SHP77 treated with DMSO at 0.1 percent for 48 hours (cell line): ENCODE measurements at regions not wholly inside any gene's neighbourhood (a gene's known extent, or its start where the extent isn't known, plus 50 kb on each side); places are given as distances from the start of the nearest gene placed in this dataset.

Experiments
- DNase-seq: peaks from one replicate; lab custom pipeline; 2025; lab: John Stamatoyannopoulos, UW

GRCh38 chr17:33777674-33778073 lies 477.4 kb upstream of the CCL2 start:
- no peak for DNase-seq

GRCh38 chr17:33778505-33779233 lies 476.4 kb upstream of the CCL2 start:
- no peak for DNase-seq

DNA sequence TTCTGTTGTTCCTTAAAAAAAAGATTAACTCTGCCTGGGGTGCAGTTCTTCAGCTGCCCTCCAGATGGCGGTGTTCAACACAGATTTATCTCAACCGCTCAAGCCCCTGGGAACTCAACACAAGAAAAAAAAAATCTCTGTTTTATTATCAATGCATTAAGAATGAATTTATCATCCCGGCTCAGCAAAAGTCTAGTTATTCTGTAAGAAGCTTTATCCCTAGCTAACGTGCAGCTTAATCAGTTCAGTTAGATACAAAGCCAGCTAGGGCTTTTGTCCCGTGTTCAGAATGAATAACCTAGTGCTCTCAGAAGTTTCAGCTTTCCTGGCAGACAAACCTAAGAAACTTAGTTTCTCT lies 475.9 kb upstream of the CCL2 start:
- no peak for DNase-seq

DNA sequence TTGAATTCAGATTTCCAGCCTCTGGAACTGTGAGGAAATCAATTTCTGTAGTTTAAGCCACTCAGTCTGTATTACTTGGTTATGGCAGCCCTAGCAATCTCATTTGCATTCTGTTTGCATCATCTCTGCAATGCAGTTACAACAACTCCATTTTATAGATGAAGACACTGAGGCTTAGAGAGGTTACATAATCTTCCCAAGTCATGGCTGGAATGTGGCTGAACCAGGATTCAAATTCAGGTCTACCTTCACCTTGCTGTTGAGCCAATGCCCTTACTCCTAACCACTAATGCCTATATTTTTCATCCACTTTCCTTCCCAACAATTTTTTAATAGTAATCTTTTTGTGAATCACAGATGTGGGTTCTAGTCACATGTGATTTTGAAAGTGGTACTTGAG lies 469.8 kb upstream of the CCL2 start:
- no peak for DNase-seq

- DNase-seq = no peak
Observed at GRCh38 chr17:33786478-33786877, 468.6 kb upstream of the CCL2 start.

DNA sequence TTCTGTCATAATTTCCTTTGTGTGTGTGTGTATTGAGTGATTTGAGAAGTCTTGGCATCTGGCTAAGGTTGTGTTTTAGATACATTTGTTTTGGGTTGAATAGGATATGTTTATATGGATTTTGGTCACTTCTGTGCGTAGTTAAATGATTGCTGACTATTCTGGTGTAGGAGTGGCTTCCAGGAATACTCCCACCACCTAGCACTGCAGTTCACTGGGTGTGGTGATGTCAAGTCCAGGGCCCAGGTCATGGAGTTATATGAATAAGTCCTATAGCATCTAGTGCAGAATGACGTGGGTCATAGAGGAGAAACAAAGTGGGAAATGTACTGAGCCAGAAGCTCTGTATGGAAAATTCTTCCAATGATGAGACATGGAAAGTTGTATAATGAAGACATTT lies 465.4 kb upstream of the CCL2 start:
- no peak for DNase-seq

DNA sequence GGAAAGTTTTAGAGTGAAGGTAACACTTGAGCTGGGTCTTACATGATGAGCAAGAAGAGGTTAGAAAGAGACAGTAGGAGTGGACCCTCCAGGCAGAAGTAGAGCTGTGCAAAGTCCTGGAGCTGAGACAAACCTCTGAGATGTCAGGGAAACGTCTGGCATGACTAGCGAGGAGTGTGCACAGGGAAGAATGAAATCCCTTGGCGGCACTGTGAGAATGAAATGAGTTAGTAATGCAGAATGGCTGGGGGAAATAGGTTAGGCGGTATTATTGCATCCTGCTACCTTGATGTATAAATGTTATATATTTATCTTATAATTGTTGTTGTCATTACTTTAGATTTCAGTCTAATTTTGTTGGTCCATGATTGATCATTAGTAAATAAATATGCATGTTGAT lies 457.9 kb upstream of the CCL2 start:
- DNase-seq = no peak

- DNase-seq = no peak
Observed at GRCh38 chr17:33798308-33798707, 456.8 kb upstream of the CCL2 start.

DNA sequence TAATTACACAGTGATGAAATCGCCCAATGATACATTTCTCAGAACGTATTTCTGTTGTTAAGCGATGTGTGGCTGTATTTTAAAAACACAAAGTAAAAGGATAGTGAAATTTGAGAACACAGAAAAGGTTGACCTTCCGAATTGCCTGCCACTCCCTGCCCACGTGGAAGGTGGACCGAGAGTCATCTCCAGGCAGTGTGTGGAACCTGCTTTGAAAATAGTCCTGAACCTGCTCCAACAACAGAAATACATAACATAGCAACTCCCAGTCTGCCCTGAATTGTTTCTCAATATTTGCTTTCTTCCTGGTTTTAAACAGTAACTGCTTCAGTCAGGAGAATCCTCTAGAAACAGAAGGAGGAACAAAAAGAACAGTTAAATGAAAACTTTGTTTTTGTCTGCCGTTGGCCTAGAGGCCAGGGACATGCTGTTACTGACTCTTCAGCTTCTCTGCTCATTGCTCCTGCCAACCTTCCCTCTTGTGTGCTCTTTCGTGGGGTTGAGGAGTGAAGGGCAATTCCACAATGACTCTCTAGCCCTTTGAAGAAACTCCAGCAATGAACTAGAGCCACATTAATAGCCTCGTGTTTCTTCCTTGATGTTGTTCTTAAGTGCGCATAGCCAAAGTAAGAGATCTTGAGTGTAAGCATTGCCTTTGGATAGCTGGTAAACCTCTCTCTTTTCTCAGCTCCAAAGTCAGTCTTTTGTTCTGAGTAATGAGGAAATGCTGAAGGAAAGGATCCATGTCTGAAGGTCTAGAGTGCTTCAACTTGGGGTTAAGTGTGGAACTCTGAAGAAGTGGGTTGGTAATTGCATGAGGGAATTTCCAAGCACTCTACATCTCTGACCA lies 452.5 kb upstream of the CCL2 start:
- no peak for DNase-seq

DNA sequence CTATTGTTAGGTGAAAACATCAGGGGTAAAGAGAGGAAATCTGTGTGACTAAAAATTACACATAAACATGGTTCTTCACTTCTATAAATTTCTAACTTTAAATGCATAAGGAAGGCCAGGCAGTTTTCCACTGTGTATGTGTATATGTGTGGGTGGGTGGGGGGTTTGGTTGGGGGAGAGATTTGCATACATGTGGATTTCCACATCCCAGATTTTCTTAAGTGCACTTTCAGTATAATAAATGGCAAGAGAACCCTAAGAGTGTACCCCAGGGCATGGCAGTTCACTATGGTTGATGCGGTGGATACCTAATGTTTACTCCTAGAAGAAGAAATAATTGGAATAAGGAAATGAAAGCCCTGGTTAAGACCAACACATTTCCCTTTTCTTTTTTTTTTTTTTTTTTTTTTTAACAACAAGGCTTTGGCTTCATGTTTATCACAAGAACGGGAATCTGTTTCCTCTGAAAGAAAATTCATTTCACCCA lies 451.8 kb upstream of the CCL2 start:
- DNase-seq = no peak

GRCh38 chr17:33803686-33804085 lies 451.4 kb upstream of the CCL2 start:
- no peak for DNase-seq

DNA sequence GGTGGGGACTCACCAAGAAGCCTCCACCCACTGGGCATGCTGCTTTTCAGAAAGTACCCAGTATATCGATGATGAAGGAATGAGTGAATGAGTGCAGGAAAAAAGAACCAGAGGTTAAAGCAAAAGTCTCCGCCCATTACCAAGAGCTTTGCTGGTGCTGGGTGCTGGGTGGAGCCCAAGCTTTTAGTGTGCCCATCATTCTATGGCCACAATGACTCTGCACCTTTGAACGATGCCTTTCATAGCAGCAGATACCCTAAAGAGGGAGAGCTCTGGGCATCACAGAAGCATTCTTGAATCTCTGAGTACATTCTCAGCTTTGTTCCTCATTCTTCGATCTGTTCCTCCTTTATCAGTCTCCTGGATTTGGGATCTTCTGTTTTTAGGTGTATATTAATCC lies 450.7 kb upstream of the CCL2 start:
- DNase-seq = no peak

GRCh38 chr17:33806631-33807030 lies 448.5 kb upstream of the CCL2 start:
- DNase-seq = no peak

GRCh38 chr17:33809748-33810147 lies 445.3 kb upstream of the CCL2 start:
- no peak for DNase-seq

DNA sequence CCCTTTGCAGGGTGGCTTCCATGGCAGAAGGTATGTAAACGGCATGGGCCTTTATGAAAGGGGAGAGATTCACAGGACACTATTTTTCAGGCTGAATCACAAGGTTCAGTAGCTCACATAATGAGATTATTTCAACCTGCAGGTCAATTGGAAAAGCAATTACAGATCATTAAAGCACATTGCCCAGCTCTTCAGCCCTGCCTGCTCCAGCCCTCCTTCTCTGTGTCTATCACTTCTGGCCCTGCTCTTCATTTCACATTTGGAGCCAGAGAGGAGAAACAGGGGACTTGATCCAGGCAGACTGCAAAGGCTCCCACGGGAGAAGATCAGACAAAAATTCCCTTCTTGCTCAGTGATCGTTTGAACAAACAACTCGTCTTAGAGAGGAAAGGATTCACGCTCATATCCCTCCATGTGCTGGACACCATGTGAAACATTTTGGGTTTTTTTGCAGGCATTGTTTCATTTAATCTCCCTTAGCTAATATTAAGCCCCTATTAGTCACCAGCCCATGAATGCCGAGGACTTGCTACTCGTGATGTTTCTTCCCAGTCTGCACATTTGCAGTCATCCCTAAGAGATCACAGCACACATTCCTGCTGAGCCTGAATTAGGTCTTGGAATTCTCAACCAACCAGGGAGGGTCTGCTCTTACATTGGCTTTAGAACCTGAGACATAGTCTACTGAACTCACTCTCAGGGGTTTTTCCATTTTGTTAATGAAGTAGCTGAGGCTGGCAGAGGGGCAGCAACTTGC lies 443.9 kb upstream of the CCL2 start:
- no peak for DNase-seq

DNA sequence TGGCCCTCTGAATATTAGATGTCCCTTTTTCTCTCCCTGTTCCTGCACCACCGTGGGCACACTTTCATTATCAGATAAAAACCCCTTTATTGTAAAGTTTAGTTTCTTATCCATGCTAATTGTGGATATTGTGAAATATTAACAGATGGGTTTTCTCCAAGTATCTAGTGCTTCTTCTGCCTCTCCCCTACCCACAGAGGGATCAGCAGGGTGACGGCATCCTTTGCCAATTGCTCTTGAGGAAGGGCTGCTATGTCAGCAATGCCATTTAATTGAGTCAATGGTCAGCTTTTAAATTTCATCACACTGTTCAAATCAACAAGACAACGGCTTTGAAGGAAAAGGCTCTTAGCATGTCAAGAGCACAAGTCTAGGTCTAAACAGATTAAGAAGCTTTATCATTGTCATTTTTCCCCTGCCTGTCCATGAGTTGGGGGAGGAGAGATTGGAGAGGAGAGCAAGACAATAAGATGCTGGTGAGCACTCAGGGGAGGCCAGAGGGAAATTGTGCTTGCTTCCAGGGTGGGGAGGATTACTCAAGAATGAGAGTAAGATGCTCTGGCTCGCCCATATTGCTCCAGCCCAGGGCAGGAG lies 443.0 kb upstream of the CCL2 start:
- no peak for DNase-seq

DNA sequence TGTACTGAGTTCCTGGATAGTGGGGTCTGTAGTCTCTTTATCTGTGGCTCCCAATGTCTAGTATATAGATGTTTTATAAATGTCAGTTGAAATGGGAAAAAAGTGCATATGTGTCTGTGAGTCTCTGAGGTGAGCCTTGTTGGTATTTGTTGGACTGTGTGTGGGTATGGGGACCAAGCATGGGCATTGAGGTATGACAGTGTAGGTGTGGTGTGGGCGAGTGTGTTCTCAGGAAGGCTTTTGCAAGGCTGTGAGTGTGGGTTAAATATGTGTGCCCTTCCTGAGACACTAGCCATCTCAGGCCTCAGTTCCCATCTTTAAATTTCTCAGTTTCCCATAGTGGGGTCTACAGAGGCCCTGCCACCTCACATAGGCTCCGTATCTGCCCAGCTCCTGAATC lies 440.2 kb upstream of the CCL2 start:
- DNase-seq = no peak

GRCh38 chr17:33816036-33816435 lies 439.0 kb upstream of the CCL2 start:
- no peak for DNase-seq

DNA sequence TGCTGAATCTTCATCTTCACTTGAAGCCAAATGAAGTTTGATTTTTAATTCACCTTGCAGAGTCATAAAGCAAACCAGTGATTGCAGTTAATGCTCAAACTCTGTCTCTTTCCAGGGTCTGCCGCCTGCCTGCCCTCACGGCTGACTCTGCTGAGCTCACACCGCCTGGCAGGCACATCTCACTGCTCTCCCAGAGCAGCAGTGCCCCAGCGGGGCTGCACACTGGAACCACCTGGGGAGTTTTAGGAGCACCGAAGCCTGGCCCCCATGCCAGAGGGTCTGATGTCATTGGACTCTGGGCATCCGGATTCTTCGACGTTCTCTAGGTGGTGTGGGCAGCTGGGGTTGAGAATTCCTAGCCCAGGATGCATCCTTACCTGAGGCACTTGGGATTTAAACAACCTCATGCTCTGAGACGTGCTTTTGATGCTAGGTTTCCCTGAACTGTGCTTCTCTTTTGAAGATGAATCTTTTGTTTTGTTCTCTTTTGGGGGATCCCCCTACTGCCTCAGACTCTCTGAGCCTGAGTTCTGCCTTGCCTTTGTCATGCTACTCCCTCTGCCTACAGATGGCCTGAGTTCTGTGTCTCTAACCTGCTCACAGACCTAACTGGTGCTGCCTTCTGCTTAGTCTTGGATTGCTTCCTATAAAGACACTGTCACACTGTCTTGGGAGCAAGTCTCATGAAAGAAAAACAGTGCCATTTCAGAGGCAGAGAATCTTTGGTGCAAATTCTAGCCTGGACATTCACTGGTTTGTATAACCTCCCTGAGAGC lies 438.1 kb upstream of the CCL2 start:
- no peak for DNase-seq

- DNase-seq = no peak
Observed at GRCh38 chr17:33819539-33819938, 435.5 kb upstream of the CCL2 start.

DNA sequence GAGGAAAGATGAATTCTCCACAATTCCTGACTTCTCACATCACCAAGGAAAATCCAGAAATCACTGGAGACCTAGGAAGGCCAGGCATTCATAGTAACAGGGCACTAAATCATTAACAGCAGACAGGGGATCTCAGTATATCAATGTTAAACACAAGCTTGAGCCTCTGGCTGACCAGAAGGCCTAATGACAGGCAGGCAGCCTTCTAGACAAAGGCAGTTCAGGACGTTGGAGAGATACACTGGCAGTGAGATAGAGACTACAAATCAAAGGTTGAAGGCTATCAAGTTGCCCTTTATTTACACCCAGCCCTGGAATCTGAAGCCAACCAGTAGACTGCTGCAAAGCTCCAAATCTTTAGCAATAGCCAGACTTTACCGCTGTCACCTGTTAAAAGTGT lies 422.8 kb upstream of the CCL2 start:
- DNase-seq = no peak

DNA sequence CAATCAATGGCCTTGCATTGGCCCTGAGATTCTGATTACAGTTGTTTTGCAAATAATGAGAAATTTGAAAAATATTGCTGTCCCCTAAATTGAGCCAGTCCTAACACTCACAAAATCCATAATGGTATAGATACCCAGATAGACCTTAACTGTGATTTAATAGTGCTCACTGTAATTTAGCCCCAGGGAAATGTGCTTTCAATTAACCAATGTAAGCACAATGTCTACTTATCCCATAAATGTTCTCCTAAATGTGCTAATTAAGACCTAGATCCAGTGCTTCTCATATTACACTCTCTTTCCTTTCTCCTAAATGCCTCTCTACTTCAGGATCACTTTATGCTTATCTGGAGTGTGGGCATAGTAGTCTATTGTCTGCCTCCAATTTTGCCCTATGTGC lies 417.8 kb upstream of the CCL2 start:
- no peak for DNase-seq
